ENCODE measurements at regions not wholly inside any gene's neighbourhood (a gene's known extent, or its start where the extent isn't known, plus 50 kb on each side); places are given as distances from the start of the nearest gene placed in this dataset.

GRCh38 chr4:73001885-73002284, 67.6 kb downstream of the COX18 start:
- DNase-seq (ENCODE audit: low spot score) = no peak

- DNase-seq (ENCODE audit: low spot score) = no peak
Measured at GRCh38 chr4:72997409-72997808, 72.1 kb downstream of the COX18 start.

GRCh38 chr4:72994670-72995069, 74.8 kb downstream of the COX18 start:
- DNase-seq (ENCODE audit: low spot score) = no peak

GRCh38 chr4:72993876-72994275, 75.6 kb downstream of the COX18 start:
- DNase-seq (ENCODE audit: low spot score) = no peak

GRCh38 chr4:72991873-72992272, 77.6 kb downstream of the COX18 start:
- DNase-seq (ENCODE audit: low spot score) = no peak

DNA sequence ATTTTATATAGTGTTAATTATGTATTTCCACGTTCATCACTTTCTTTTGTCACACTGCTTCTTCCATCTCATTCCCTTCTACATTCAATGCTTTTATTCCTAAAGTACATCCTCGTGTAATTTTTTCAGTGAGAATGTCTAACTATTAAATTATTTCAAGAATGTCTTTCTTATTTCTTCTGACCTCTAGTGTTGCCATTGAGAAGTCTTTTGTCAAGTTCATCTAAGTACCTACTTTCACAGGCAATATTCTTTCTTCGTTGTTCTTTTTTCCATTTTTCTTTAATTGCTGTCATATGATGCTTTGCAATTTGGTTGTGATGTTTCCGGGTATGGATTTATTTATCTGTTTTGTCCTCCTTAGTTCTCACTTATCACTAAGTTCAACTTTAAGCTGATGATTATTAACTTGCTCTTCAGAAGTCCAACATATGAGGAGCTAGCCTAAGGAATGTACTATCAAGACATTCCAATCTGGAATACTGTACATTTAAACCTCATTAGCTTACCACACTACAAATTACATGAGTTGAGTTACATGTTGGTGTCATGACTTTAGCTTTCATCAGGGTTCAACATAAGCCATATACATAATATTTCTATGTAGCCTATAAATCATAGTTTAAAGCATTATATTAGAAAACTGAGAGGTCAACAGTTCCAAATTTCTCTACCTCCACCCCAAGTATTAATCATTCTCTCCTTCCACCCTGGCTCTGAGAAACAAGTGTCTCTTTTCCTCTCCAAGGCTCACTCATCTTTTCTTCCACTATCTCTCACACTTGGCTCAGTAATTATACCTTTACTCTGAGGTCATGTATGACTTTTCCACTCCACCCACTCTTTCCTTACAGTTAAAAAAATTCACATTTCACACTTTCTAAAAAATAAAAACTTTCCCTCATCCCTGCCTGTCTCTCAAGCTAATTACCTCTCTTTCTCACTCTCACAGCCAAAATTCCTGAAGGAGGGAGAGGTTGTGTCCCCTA, 81.5 kb downstream of the COX18 start:
- no peak for DNase-seq (ENCODE audit: low spot score)

- DNase-seq (ENCODE audit: low spot score) = no peak
Measured at GRCh38 chr4:72984351-72984750, 85.2 kb downstream of the COX18 start.

DNA sequence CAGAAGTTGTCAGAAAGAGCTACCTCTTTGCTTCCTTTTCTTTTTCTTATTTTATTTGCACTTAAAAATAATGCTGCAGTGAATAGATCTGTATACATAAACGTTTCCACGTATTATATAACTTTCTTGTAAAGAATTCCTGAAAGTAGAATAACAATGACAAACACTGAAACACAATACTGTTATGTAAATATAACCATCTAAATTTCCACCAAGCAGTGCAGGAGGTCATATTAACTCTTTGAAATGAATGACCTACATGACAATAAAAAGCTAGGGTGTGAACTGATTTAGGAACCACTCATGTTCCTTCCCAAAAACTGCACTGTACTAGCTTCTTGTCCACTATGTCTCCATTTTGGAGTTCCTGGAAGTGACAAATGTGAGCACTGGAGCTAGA, 85.8 kb downstream of the COX18 start:
- DNase-seq (ENCODE audit: low spot score) = no peak

DNA sequence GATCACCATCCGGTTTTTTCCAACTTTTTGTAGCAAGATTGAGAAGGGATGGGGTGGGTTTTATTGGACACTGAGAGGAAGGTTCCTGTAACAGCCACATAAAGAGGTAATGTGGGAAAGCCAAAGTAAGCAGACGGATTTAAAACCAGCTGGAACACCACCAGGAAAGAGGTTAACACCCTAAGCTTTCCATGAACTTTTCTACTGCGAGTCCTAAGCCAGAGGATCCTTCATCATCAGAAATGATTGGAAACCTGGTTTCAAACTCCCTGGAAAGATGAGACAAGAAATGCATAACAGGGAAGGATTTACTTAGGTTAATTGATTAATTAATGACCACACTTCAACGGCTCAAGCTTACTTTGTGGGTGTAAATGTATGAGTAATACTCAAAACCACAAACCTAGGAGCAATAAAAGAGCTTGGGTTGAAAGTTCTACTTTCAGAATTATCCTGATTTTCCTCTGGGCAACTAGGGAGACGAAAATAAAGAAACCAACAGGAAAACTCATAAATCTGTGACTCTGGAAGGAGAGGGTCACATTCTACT, 91.5 kb downstream of the COX18 start:
- DNase-seq (ENCODE audit: low spot score) = no peak

DNA sequence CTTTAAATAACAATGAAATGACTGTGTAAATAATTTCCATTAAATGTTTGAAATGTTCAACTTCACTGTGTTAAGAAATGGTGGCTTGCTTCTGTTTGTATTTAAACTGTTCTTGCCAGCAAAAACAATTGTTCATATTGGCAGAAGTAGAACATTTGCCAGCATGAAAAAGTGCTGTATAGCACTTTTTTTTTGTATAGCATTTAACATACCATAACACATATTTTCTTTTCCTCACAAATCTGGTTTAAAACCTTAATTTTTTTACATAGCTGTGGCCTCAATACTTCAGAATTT, 94.1 kb downstream of the COX18 start:
- no peak for DNase-seq (ENCODE audit: low spot score)

DNA sequence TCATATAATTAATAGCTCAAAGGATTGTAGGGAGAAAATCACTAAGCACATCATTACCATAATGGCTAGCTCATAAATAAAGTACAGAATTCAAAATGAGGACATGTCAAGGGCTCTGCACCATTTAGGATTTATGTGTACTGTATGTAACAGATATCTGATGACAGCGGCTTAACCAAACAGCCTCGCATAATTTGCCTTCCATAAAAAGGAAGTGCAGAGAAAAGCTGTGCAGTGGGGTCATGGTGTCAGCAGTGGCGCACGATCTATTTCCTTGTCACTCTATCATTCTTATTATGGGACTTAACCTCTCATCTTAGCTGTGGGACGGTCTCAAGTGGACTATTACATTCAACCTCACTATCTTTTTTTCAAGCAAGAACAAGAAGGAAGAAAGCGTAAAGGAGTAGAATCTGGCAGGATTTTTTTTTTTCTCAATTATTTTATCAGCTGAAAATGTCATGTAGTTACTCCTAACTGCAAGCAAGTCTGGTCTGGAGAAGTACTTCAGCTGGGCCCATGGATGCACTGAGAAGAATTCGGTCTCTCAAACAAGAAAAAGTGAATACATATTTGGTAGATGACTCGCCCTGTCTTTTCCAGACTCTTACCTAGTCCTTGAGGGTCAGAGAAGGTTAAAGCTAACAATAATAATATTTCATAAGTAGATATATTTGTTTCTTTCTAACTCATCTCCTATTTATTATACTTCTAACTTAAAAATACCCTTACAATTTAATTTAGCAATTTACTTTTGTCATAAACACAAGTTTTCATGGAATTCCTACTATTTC, 94.6 kb downstream of the COX18 start:
- DNase-seq (ENCODE audit: low spot score) = no peak

DNA sequence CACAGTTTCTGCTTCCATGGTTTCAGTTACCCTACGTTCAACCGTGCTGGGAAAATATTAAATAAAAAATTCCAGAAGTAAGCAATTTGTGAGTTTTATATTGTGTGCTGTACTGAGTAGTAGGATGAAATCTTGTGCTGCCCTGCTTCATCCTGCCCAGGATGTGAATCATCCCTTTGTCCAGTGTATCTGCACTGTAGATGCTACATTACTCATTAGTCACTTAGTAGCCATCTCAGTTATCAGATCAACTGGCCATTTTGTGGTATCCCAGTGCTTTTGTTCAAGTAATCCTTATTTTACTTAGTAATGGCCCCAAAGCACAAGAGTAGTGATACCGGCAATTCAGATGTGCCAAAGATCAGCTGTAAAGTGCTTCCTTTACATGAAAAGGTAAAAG, 97.9 kb downstream of the COX18 start:
- no peak for DNase-seq (ENCODE audit: low spot score)

DNA sequence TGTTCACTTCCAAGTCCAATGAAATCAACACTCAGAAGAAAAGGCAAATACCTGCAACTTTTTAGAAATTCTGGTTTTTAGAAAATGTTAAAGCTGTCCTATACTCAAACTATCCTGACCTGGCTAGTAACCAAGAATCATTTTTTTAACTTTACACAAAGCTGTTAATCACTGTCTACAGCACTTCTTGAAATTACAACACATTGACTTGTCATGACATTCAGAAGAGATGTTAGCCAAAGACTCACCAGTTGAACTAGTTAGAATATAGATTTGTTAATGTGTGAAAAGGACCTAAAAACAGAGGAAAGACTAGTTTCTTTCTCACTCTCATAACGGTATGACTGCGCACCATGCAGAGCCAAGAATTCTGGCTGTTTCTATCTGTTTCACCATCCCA, 98.8 kb downstream of the COX18 start:
- DNase-seq (ENCODE audit: low spot score) = no peak

GRCh38 chr4:72969976-72970375, 99.5 kb downstream of the COX18 start:
- no peak for DNase-seq (ENCODE audit: low spot score)

GRCh38 chr4:72966652-72967051, 102.9 kb downstream of the COX18 start:
- DNase-seq (ENCODE audit: low spot score) = no peak

DNA sequence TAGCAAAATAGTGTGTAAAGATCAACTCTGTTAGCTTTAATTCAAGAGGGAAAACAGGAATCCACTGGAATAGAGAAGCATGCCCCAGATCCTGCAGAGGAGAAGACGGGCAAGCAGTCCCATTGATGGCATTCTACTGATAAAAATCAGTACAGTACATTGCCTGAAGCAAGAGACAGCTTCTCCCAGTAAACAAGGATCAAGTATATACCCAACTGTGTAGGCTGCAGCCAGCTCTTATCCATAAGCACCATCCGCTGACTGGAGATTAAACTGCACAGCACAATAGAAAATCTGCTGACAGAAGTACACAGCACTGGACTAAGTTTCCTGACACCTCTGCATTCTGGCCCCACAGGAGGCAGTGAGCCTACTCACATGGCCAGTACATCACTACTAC, 110.1 kb downstream of the COX18 start:
- no peak for DNase-seq (ENCODE audit: low spot score)

DNA sequence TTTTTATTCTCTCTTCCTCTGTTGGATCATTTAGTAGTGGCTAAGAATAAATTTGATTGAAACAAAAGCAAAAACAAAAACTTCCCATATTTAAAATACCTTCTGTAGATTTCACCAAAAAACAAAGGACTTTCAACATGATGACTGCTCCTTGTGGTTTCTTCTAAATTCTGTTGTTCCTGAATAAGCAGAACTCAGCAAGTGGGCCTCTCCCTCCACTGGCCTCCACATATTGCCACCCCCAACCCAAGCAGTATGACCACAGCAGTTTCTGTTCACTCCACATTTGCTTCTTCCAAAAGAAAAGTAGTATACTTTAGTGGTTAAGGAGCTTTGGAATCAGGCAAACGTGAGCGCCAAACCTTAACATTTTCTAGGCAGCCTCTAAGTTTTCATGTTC, 114.7 kb downstream of the COX18 start:
- DNase-seq (ENCODE audit: low spot score) = no peak

DNA sequence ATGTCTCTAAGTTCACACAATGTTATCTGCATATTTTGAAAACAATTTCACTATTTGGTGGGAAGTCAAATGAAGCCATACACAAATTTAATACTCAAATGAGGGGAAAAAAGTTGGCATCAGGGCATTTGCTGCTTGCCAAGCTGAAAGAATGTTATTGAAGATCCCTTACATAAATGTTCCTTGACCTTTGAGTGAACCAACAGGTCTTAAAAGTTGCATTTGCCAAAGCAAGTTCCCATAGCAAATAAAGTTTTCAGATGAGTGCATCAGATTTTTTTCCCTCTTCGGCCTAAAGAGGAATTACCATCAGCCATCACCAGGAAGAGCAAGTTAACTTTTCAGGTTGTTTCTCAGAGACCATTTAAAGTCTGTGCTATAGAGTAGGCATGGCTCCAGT, 115.9 kb downstream of the COX18 start:
- DNase-seq (ENCODE audit: low spot score) = no peak

DNA sequence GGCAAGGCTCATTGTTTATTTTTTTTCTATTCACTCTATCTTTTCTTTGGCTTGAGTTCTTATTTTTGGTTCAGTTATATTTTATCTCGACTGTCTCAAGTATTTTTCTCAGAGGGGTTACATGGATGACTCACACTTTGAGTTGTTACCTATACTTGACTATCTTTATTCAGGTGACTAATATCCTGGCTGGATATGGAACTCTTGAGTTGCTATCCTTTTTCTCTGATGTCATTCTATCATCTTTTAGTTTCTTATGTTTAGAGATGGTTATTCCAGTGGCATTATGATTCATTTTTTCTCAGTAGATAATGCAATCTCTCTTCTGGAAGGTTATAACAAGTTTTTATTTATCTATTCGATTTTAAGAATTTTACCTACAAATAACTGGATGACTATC, 117.9 kb downstream of the COX18 start:
- DNase-seq (ENCODE audit: low spot score) = no peak

- DNase-seq (ENCODE audit: low spot score) = no peak
Measured at GRCh38 chr4:72951147-72951546, 118.4 kb downstream of the COX18 start.

DNA sequence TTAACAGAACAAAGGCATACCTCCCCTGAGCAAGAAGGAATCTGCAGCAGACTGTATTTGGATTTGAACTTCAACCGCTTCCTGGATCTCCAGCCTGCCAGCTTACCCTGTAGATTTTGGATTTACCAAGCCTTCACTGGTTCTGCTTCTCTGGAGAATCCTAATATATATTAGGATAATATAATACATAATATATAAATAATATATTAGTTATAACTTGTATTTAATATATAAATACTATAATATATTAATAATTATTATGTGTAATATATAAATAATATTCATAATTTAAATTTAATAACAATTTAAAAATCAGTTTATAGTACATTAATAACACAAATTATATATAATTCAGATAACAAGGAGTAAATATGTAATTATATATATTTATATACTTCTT, 121.4 kb downstream of the COX18 start:
- DNase-seq (ENCODE audit: low spot score) = no peak

- DNase-seq (ENCODE audit: low spot score) = no peak
Measured at GRCh38 chr4:72945719-72946336, 123.7 kb downstream of the COX18 start.
